WTC11 (cell line): ENCODE measurements at regions not wholly inside any gene's neighbourhood (a gene's known extent, or its start where the extent isn't known, plus 50 kb on each side); places are given as distances from the start of the nearest gene placed in this dataset.

Source experiments
- ATF2 ChIP-seq: sonication (generic); formaldehyde crosslinking; IDR thresholded peaks from 2 replicates; pipeline ENCODE4 v1.8.1; 2022; ENCODE audit warnings: low read depth, missing genetic modification reagents, borderline replicate concordance
- CREB1 ChIP-seq: sonication (generic); formaldehyde crosslinking; IDR thresholded peaks from 2 replicates; pipeline ENCODE4 v1.8.0; 2023; ENCODE audit warnings: mild to moderate bottlenecking, missing genetic modification reagents
- FOXJ3 ChIP-seq: sonication (generic); formaldehyde crosslinking; IDR thresholded peaks from 2 replicates; pipeline ENCODE4 v1.9.0; 2021; ENCODE audit warnings: missing genetic modification reagents, mild to moderate bottlenecking, borderline replicate concordance
- MAX ChIP-seq: sonication (generic); formaldehyde crosslinking; IDR thresholded peaks from 2 replicates; pipeline ENCODE4 v1.8.0; 2022; ENCODE audit warnings: mild to moderate bottlenecking, missing genetic modification reagents
- NFE2L1 ChIP-seq: sonication (generic); formaldehyde crosslinking; IDR thresholded peaks from 2 replicates; pipeline ENCODE4 v1.8.1; 2023; ENCODE audit warnings: missing genetic modification reagents
- TF ChIP-seq, protein P1 (sequence below): sonication (generic); formaldehyde crosslinking; IDR thresholded peaks from 2 replicates; pipeline ENCODE4 v1.8.1; 2023; ENCODE audit warnings: mild to moderate bottlenecking, missing genetic modification reagents, moderate library complexity
- TF ChIP-seq, protein P2 (sequence below): fragments of 200-600 bp; IDR thresholded peaks from 2 replicates; pipeline ENCODE4 v1.8.0; 2022; ENCODE audit warnings: antibody characterized with exemption

- no peak for TF ChIP-seq NFE2L1 (CRISPR knock-in tag)
- no peak for TF ChIP-seq FOXJ3
- TF ChIP-seq, protein P1, sequence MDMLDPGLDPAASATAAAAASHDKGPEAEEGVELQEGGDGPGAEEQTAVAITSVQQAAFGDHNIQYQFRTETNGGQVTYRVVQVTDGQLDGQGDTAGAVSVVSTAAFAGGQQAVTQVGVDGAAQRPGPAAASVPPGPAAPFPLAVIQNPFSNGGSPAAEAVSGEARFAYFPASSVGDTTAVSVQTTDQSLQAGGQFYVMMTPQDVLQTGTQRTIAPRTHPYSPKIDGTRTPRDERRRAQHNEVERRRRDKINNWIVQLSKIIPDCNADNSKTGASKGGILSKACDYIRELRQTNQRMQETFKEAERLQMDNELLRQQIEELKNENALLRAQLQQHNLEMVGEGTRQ (CRISPR knock-in tag): no peak
- TF ChIP-seq, protein P2, sequence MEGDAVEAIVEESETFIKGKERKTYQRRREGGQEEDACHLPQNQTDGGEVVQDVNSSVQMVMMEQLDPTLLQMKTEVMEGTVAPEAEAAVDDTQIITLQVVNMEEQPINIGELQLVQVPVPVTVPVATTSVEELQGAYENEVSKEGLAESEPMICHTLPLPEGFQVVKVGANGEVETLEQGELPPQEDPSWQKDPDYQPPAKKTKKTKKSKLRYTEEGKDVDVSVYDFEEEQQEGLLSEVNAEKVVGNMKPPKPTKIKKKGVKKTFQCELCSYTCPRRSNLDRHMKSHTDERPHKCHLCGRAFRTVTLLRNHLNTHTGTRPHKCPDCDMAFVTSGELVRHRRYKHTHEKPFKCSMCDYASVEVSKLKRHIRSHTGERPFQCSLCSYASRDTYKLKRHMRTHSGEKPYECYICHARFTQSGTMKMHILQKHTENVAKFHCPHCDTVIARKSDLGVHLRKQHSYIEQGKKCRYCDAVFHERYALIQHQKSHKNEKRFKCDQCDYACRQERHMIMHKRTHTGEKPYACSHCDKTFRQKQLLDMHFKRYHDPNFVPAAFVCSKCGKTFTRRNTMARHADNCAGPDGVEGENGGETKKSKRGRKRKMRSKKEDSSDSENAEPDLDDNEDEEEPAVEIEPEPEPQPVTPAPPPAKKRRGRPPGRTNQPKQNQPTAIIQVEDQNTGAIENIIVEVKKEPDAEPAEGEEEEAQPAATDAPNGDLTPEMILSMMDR: no peak
- TF ChIP-seq ATF2 (CRISPR knock-in tag): no peak
- TF ChIP-seq MAX: no peak
- no peak for TF ChIP-seq CREB1 (CRISPR knock-in tag)
Observed at GRCh38 chrY:13149148-13149547, 244.5 kb downstream of the DDX3Y start.
